GM23338 (cell line): ENCODE measurements at regions not wholly inside any gene's neighbourhood (a gene's known extent, or its start where the extent isn't known, plus 50 kb on each side); places are given as distances from the start of the nearest gene placed in this dataset.

ENCODE experiments used
- ATAC-seq: fragments of 200-7000 bp; cut with Tn5 transposase; 3 replicates; pipeline ENCODE4 v1.9.1; 2020
- DNase-seq: peaks from one replicate; pipeline ENCODE4 v3.0.0-alpha.2; 2015; ENCODE audit warnings: low spot score
- H2AFZ ChIP-seq: fragments of 200-600 bp; sonication (generic); 2 replicates; pipeline ENCODE4 v1.8.0; 2016; ENCODE audit warnings: antibody characterized with exemption, mild to moderate bottlenecking, moderate library complexity
- H3F3A ChIP-seq: fragments of 200-600 bp; sonication (generic); replicated peaks from 2 replicates; pipeline ENCODE4 v1.8.0; 2017; ENCODE audit warnings: antibody characterized with exemption, mixed run types, low read depth
- H3K27ac ChIP-seq: fragments of 200-600 bp; sonication (generic); 2 replicates; pipeline ENCODE4 v1.6.1; 2016; ENCODE audit warnings: low read depth
- H3K27me3 ChIP-seq: fragments of 200-600 bp; sonication (generic); 2 replicates; pipeline ENCODE4 v1.8.0; 2016; ENCODE audit warnings: mild to moderate bottlenecking, mixed run types, moderate library complexity; ENCODE audit not compliant: insufficient read depth
- H3K36me3 ChIP-seq: fragments of 200-600 bp; sonication (generic); 2 replicates; pipeline ENCODE4 v1.8.0; 2016; ENCODE audit warnings: mild to moderate bottlenecking; ENCODE audit not compliant: insufficient read depth
- H3K4me1 ChIP-seq: fragments of 200-600 bp; sonication (generic); 2 replicates; pipeline ENCODE4 v1.8.0; 2016; ENCODE audit warnings: mild to moderate bottlenecking, moderate library complexity; ENCODE audit not compliant: insufficient read depth
- H3K4me2 ChIP-seq: fragments of 200-600 bp; sonication (generic); 2 replicates; pipeline ENCODE4 v1.7.1; 2017; ENCODE audit warnings: mixed run types
- H3K4me3 ChIP-seq: fragments of 200-600 bp; sonication (generic); 2 replicates; pipeline ENCODE4 v1.6.1; 2016; ENCODE audit warnings: mixed run types
- H3K79me2 ChIP-seq: fragments of 200-600 bp; sonication (generic); replicated peaks from 2 replicates; pipeline ENCODE4 v1.8.0; 2017; ENCODE audit warnings: mild to moderate bottlenecking; ENCODE audit not compliant: insufficient read depth
- H3K9me2 ChIP-seq: fragments of 200-600 bp; sonication (generic); 2 replicates; pipeline ENCODE4 v1.8.0; 2017; ENCODE audit not compliant: insufficient read depth
- H4K20me1 ChIP-seq: fragments of 200-600 bp; sonication (generic); replicated peaks from 2 replicates; pipeline ENCODE4 v1.8.0; 2017; ENCODE audit warnings: mild to moderate bottlenecking; ENCODE audit not compliant: insufficient read depth
- H3K27ac Mint-ChIP-seq: 2 replicates; pipeline ENCODE4 v1.8.0; 2020; ENCODE audit warnings: inconsistent platforms, mild to moderate bottlenecking, moderate library complexity, mixed read lengths
- H3K27me3 Mint-ChIP-seq: 3 replicates; pipeline ENCODE4 v1.8.0; 2022; ENCODE audit warnings: low read depth, mild to moderate bottlenecking, moderate library complexity, mixed read lengths, inconsistent platforms; ENCODE audit not compliant: insufficient read depth, poor library complexity
- H3K36me3 Mint-ChIP-seq: 3 replicates; pipeline ENCODE4 v1.8.0; 2021; ENCODE audit warnings: low read depth, mild to moderate bottlenecking, inconsistent platforms, moderate library complexity, mixed read lengths
- H3K4me1 Mint-ChIP-seq: 3 replicates; pipeline ENCODE4 v1.8.0; 2020; ENCODE audit warnings: mild to moderate bottlenecking, inconsistent platforms, mixed read lengths
- H3K4me3 Mint-ChIP-seq: 3 replicates; pipeline ENCODE4 v1.8.0; 2021; ENCODE audit warnings: moderate library complexity, mild to moderate bottlenecking, inconsistent platforms, mixed read lengths
- H3K9me3 Mint-ChIP-seq: 3 replicates; pipeline ENCODE4 v1.8.0; 2020; ENCODE audit warnings: moderate library complexity, mild to moderate bottlenecking, inconsistent platforms, mixed read lengths
- CREB1 ChIP-seq: fragments of 250-450 bp; sonication (Bioruptor Pico); IDR thresholded peaks from 2 replicates; pipeline ENCODE4 v1.5.0; 2020; ENCODE audit warnings: low read depth, mild to moderate bottlenecking, moderate library complexity
- EZH2 ChIP-seq: fragments of 200-600 bp; sonication (generic); IDR thresholded peaks from one replicate; pipeline ENCODE4 v1.8.0; 2017; ENCODE audit warnings: antibody characterized with exemption, mild to moderate bottlenecking, low read depth; ENCODE audit not compliant: unreplicated experiment
- EZH2phosphoT487 ChIP-seq: fragments of 200-600 bp; sonication (generic); IDR thresholded peaks from one replicate; pipeline ENCODE4 v1.8.1; 2018; ENCODE audit warnings: antibody characterized with exemption; ENCODE audit not compliant: unreplicated experiment
- JUNB ChIP-seq: IDR thresholded peaks from one replicate; pipeline ENCODE4 v1.6.1; 2016; ENCODE audit warnings: antibody characterized with exemption; ENCODE audit not compliant: unreplicated experiment
- NANOG ChIP-seq: IDR thresholded peaks from 2 replicates; pipeline ENCODE4 v1.6.1; 2016; ENCODE audit warnings: antibody characterized with exemption, borderline replicate concordance
- POLR2AphosphoS5 ChIP-seq: IDR thresholded peaks from 2 replicates; pipeline ENCODE4 v1.6.1; 2016; ENCODE audit warnings: antibody characterized with exemption, low read depth
- REST ChIP-seq: IDR thresholded peaks from one replicate; pipeline ENCODE4 v1.6.1; 2018; ENCODE audit warnings: antibody characterized with exemption; ENCODE audit not compliant: unreplicated experiment
- STAT1 ChIP-seq: IDR thresholded peaks from one replicate; pipeline ENCODE4 v1.6.1; 2016; ENCODE audit warnings: antibody characterized with exemption; ENCODE audit not compliant: unreplicated experiment
- ZNF114 ChIP-seq: fragments of 250-450 bp; sonication (Bioruptor Pico); IDR thresholded peaks from 2 replicates; pipeline ENCODE4 v1.5.0; 2020; ENCODE audit warnings: mild to moderate bottlenecking, moderate library complexity
- ZNF331 ChIP-seq: fragments of 250-450 bp; sonication (Bioruptor Pico); IDR thresholded peaks from 2 replicates; pipeline ENCODE4 v1.5.0; 2020; ENCODE audit warnings: low read depth, mild to moderate bottlenecking, moderate library complexity
- ZNF462 ChIP-seq: fragments of 250-450 bp; sonication (Bioruptor Pico); IDR thresholded peaks from 2 replicates; pipeline ENCODE4 v1.5.0; 2020; ENCODE audit warnings: mild to moderate bottlenecking, moderate library complexity
- TF ChIP-seq, protein P1 (sequence below): IDR thresholded peaks from 2 replicates; pipeline ENCODE4 v1.6.1; 2016; ENCODE audit warnings: antibody characterized with exemption
- TF ChIP-seq, protein P2 (sequence below), 2 experiments: fragments of 200-600 bp in 1 of 2; sonication (generic) in 1 of 2; conservative IDR thresholded peaks; 2 replicates each; pipeline versions ENCODE4 v1.5.1 to v1.6.1; 2016 to 2017; ENCODE audit warnings: antibody characterized with exemption in 2 of 2, low read depth in 2 of 2, mild to moderate bottlenecking in 2 of 2, moderate library complexity in 1 of 2

DNA sequence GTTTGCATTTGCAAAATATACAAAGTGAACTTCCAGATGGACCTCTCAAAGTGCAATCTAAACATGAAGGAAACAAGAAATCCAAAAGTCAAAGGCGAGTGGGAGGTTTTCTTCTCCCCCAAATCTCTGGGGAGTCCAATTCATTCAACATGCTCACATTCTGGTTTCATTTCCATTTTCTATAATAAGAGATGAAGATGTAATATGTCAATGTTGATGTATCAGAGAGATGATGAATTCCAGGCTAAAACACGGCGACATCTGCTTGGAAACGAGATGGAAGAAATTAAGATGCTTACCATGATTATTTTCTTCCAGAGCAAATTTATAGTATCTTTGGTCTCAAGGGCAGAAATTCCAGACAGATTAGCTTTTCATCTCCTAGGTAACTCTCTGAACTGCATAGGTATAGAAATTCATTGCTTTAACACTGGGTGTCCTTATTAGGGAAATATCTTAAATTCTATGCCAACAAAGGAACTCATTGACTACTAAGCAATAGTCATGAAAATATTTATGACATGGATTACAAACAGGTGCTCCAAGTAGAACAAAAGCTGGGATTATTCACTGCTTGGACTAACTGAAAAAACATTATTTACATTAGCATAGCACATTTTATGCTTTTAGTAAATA, 287.9 kb downstream of the SEC61B start:
- Mint-ChIP-seq H3K4me1 (peaks cover 17% of the 10 kb centered on the region; the same call in 2 of the 3 replicates), H3K4me3 (no peak overlapping the region), H3K9me3 (no peaks in the 10 kb centered on the region), H3K27ac (no peak overlapping the region), H3K36me3 (no peaks in the 10 kb centered on the region), H3K27me3 (peaks cover 4% of the 10 kb centered on the region)
- Histone ChIP-seq H3K4me2 (0 out of 2 replicates have a peak overlapping the region, but pooled peaks have one; percentile 9), H3K36me3 (no peaks in the 10 kb centered on the region), H3K27ac (no peak overlapping the region), H3K4me1 (peaks cover 16% of the 10 kb centered on the region), H3F3A (no peaks in the 10 kb centered on the region), H4K20me1 (no peaks in the 10 kb centered on the region), H3K79me2 (no peaks in the 10 kb centered on the region), H3K27me3 (no peaks in the 10 kb centered on the region), H2AFZ (no peak overlapping the region), H3K9me2 (peaks cover 13% of the 10 kb centered on the region; the same call in 1 of the 2 replicates), H3K4me3 (no peak overlapping the region)
- ATAC-seq: no peak
- TF ChIP-seq REST (no peak), CREB1 (CRISPR knock-in tag) (no peak), STAT1 (no peak), ZNF331 (CRISPR knock-in tag) (no peak), EZH2 (no peak), ZNF462 (CRISPR knock-in tag) (no peak), EZH2phosphoT487 (no peak), POLR2AphosphoS5 (no peak), NANOG (no peak), JUNB (no peak), ZNF114 (no peak)
- TF ChIP-seq, protein P1, sequence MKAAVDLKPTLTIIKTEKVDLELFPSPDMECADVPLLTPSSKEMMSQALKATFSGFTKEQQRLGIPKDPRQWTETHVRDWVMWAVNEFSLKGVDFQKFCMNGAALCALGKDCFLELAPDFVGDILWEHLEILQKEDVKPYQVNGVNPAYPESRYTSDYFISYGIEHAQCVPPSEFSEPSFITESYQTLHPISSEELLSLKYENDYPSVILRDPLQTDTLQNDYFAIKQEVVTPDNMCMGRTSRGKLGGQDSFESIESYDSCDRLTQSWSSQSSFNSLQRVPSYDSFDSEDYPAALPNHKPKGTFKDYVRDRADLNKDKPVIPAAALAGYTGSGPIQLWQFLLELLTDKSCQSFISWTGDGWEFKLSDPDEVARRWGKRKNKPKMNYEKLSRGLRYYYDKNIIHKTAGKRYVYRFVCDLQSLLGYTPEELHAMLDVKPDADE: no peak
- TF ChIP-seq, protein P2, sequence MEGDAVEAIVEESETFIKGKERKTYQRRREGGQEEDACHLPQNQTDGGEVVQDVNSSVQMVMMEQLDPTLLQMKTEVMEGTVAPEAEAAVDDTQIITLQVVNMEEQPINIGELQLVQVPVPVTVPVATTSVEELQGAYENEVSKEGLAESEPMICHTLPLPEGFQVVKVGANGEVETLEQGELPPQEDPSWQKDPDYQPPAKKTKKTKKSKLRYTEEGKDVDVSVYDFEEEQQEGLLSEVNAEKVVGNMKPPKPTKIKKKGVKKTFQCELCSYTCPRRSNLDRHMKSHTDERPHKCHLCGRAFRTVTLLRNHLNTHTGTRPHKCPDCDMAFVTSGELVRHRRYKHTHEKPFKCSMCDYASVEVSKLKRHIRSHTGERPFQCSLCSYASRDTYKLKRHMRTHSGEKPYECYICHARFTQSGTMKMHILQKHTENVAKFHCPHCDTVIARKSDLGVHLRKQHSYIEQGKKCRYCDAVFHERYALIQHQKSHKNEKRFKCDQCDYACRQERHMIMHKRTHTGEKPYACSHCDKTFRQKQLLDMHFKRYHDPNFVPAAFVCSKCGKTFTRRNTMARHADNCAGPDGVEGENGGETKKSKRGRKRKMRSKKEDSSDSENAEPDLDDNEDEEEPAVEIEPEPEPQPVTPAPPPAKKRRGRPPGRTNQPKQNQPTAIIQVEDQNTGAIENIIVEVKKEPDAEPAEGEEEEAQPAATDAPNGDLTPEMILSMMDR (conservative IDR thresholded peaks at IDR 0.05; ENCODE audit: low read depth in 2 of 2): no peak
- no peak for DNase-seq
